ENCODE measurements at regions not wholly inside any gene's neighbourhood (a gene's known extent, or its start where the extent isn't known, plus 50 kb on each side); places are given as distances from the start of the nearest gene placed in this dataset.

- no peak for TF ChIP-seq CTCF (conservative IDR thresholded peaks at IDR 0.05 in 1 of 2, IDR thresholded peaks at IDR 0.05 in 1 of 2; ENCODE audit: extremely low read depth in 1 of 2, insufficient read depth in 1 of 2, low read depth in 1 of 2, low read length in 2 of 2)
- no peak for TF ChIP-seq EZH2 (IDR thresholded peaks at IDR 0.05; ENCODE audit: borderline replicate concordance, low read length)
Observed at GRCh38 chr7:25633426-25634036, 405.2 kb upstream of the NPVF start.
